ENCODE measurements at regions not wholly inside any gene's neighbourhood (a gene's known extent, or its start where the extent isn't known, plus 50 kb on each side); places are given as distances from the start of the nearest gene placed in this dataset.
"Not testable (repeated sequence)": the region's sequence is repeated elsewhere in the genome, so short reads cannot be mapped to it uniquely, and the experiment has no call there.

GRCh38 chr15:36050899-36051298 lies 504.9 kb upstream of the DPH6 start:
- Histone ChIP-seq H3K27me3 (ENCODE audit: insufficient read depth, low read length, poor library complexity) (no peaks in the 10 kb centered on the region), H3K79me2 (ENCODE audit: insufficient read depth, low read length) (no peaks in the 10 kb centered on the region), H3K4me1 (ENCODE audit: insufficient read depth, low read length) (no peaks in the 10 kb centered on the region), H2AFZ (ENCODE audit: low read depth, low read length) (no peak overlapping the region), H3K9me3 (ENCODE audit: insufficient read depth, low read length, severe bottlenecking) (no peaks in the 10 kb centered on the region), H3K36me3 (ENCODE audit: insufficient read depth, low read length) (no peaks in the 10 kb centered on the region), H3K4me2 (ENCODE audit: insufficient read depth, low read length) (no peak overlapping the region), H3K9ac (ENCODE audit: low read depth, low read length) (no peak overlapping the region), H4K20me1 (ENCODE audit: insufficient read depth, low read length) (no peaks in the 10 kb centered on the region), H3K27ac (ENCODE audit: low read length) (no peak overlapping the region), H3K4me3 (ENCODE audit: low read depth in 1 of 2, low read length in 2 of 2) (no peak overlapping the region)
- TF ChIP-seq CTCF (IDR thresholded peaks at IDR 0.05; ENCODE audit: borderline replicate concordance, extremely low read depth, low read length, poor library complexity, severe bottlenecking) (no peak), EZH2 (IDR thresholded peaks at IDR 0.05; ENCODE audit: borderline replicate concordance, low read depth, low read length, severe bottlenecking) (no peak)
- DNase-seq (no peak), ATAC-seq (ENCODE audit: insufficient read depth, low read depth) (no peak)

GRCh38 chr15:36052641-36053040 lies 506.7 kb upstream of the DPH6 start:
- not testable (repeated sequence) for H3K79me2 ChIP-seq (ENCODE audit: insufficient read depth, low read length); H3K4me2 ChIP-seq (ENCODE audit: insufficient read depth, low read length); H3K27me3 ChIP-seq (ENCODE audit: insufficient read depth, low read length, poor library complexity); H3K9me3 ChIP-seq (ENCODE audit: insufficient read depth, low read length, severe bottlenecking); H3K4me1 ChIP-seq (ENCODE audit: insufficient read depth, low read length); H4K20me1 ChIP-seq (ENCODE audit: insufficient read depth, low read length); ATAC-seq (ENCODE audit: insufficient read depth, low read depth); DNase-seq; H3K9ac ChIP-seq (ENCODE audit: low read depth, low read length); H3K36me3 ChIP-seq (ENCODE audit: insufficient read depth, low read length); H2AFZ ChIP-seq (ENCODE audit: low read depth, low read length); H3K4me3 ChIP-seq (ENCODE audit: low read depth in 1 of 2, low read length in 2 of 2); H3K27ac ChIP-seq (ENCODE audit: low read length)

GRCh38 chr15:36053746-36054145 lies 507.8 kb upstream of the DPH6 start:
- no peak for ATAC-seq (ENCODE audit: insufficient read depth, low read depth)
- Histone ChIP-seq H3K4me3 (ENCODE audit: low read depth in 1 of 2, low read length in 2 of 2) (no peak overlapping the region), H3K79me2 (ENCODE audit: insufficient read depth, low read length) (no peaks in the 10 kb centered on the region), H3K27ac (ENCODE audit: low read length) (no peak overlapping the region), H3K27me3 (ENCODE audit: insufficient read depth, low read length, poor library complexity) (no peaks in the 10 kb centered on the region), H3K9me3 (ENCODE audit: insufficient read depth, low read length, severe bottlenecking) (no peaks in the 10 kb centered on the region), H3K9ac (ENCODE audit: low read depth, low read length) (no peak overlapping the region), H3K4me1 (ENCODE audit: insufficient read depth, low read length) (no peaks in the 10 kb centered on the region), H4K20me1 (ENCODE audit: insufficient read depth, low read length) (no peaks in the 10 kb centered on the region), H3K4me2 (ENCODE audit: insufficient read depth, low read length) (no peak overlapping the region), H2AFZ (ENCODE audit: low read depth, low read length) (no peak overlapping the region), H3K36me3 (ENCODE audit: insufficient read depth, low read length) (no peaks in the 10 kb centered on the region)
- TF ChIP-seq CTCF (IDR thresholded peaks at IDR 0.05; ENCODE audit: borderline replicate concordance, extremely low read depth, low read length, poor library complexity, severe bottlenecking) = no peak
- TF ChIP-seq EZH2 (IDR thresholded peaks at IDR 0.05; ENCODE audit: borderline replicate concordance, low read depth, low read length, severe bottlenecking) = no peak
- DNase-seq = no peak

GRCh38 chr15:36059596-36059995 lies 513.6 kb upstream of the DPH6 start:
- Histone ChIP-seq H3K79me2 (ENCODE audit: insufficient read depth, low read length) (no peaks in the 10 kb centered on the region), H3K27me3 (ENCODE audit: insufficient read depth, low read length, poor library complexity) (no peaks in the 10 kb centered on the region), H2AFZ (ENCODE audit: low read depth, low read length) (no peak overlapping the region), H3K4me1 (ENCODE audit: insufficient read depth, low read length) (no peaks in the 10 kb centered on the region), H4K20me1 (ENCODE audit: insufficient read depth, low read length) (no peaks in the 10 kb centered on the region), H3K9me3 (ENCODE audit: insufficient read depth, low read length, severe bottlenecking) (no peaks in the 10 kb centered on the region), H3K4me3 (ENCODE audit: low read depth in 1 of 2, low read length in 2 of 2) (no peak overlapping the region), H3K27ac (ENCODE audit: low read length) (no peak overlapping the region), H3K4me2 (ENCODE audit: insufficient read depth, low read length) (no peak overlapping the region), H3K9ac (ENCODE audit: low read depth, low read length) (no peak overlapping the region), H3K36me3 (ENCODE audit: insufficient read depth, low read length) (no peaks in the 10 kb centered on the region)
- TF ChIP-seq CTCF (IDR thresholded peaks at IDR 0.05; ENCODE audit: borderline replicate concordance, extremely low read depth, low read length, poor library complexity, severe bottlenecking) = no peak
- no peak for TF ChIP-seq EZH2 (IDR thresholded peaks at IDR 0.05; ENCODE audit: borderline replicate concordance, low read depth, low read length, severe bottlenecking)
- no peak for DNase-seq
- ATAC-seq (ENCODE audit: insufficient read depth, low read depth) = no peak

All from DND-41 (cell line).